ENCODE measurements at regions not wholly inside any gene's neighbourhood (a gene's known extent, or its start where the extent isn't known, plus 50 kb on each side); places are given as distances from the start of the nearest gene placed in this dataset.

DNA sequence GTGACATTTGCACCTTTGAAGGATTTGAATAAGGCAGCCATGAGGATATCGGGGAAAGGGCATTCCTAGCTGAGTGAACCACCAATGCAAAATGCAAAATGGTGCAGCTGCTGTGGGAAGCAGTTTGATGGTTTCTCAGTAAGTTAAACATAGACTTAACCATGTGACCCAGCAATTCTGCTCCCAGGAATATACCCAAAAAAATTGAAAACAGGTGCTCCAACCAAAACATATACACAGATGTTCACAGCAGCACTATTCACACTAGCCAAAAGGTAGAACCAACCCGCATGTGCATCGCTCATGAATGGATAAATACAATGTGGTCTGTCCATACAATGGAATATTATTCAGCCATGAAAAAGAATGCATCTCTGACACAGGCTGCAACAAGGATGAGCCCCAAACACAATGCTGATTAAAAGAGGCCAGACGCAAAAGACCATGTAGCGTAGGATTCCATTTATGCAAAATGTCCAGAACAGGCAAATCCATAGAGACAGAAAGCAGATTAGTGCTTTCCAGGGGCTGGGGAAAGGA is 215.0 kb upstream of the MYL2 start:
- H3K27me3 Mint-ChIP-seq (ENCODE audit: insufficient read depth), result peaks cover 15% of the 10 kb centered on the region
- no peak overlapping the region for H3K4me3 Mint-ChIP-seq
- no peaks in the 10 kb centered on the region; the same call in 1 of the 2 replicates for H3K9me3 Mint-ChIP-seq
- DNase-seq, result no peak
- H3K4me1 Mint-ChIP-seq (ENCODE audit: low read depth), result no peaks in the 10 kb centered on the region
- H3K36me3 Mint-ChIP-seq (ENCODE audit: low read depth), result no peaks in the 10 kb centered on the region
- no peak overlapping the region for H3K27ac Mint-ChIP-seq
- TF ChIP-seq, protein P1, sequence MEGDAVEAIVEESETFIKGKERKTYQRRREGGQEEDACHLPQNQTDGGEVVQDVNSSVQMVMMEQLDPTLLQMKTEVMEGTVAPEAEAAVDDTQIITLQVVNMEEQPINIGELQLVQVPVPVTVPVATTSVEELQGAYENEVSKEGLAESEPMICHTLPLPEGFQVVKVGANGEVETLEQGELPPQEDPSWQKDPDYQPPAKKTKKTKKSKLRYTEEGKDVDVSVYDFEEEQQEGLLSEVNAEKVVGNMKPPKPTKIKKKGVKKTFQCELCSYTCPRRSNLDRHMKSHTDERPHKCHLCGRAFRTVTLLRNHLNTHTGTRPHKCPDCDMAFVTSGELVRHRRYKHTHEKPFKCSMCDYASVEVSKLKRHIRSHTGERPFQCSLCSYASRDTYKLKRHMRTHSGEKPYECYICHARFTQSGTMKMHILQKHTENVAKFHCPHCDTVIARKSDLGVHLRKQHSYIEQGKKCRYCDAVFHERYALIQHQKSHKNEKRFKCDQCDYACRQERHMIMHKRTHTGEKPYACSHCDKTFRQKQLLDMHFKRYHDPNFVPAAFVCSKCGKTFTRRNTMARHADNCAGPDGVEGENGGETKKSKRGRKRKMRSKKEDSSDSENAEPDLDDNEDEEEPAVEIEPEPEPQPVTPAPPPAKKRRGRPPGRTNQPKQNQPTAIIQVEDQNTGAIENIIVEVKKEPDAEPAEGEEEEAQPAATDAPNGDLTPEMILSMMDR (IDR thresholded peaks at IDR 0.05), result no peak

DNA sequence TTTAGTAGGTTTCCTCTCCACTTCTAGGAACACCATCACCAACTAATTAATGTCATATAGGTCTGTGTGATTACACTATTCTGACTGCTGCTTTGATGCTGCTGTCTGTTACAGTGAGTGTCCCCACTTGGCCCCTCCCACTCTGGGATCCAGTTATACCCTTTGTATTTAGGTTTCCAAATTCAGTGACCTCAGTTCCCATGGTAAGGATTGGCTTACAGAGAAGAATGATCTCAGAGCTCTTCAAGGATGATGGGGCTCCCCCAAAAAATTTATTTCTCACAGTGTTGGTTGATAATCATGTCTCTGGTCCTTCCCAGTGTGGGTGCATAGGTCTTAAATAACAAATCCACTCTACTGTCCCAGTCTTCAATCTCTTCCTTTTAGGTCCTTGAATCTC is 210.0 kb upstream of the MYL2 start:
- Mint-ChIP-seq H3K9me3 (no peaks in the 10 kb centered on the region; the same call in 1 of the 2 replicates), H3K36me3 (ENCODE audit: low read depth) (no peaks in the 10 kb centered on the region), H3K4me3 (no peak overlapping the region), H3K27ac (no peak overlapping the region), H3K4me1 (ENCODE audit: low read depth) (no peaks in the 10 kb centered on the region), H3K27me3 (ENCODE audit: insufficient read depth) (peaks cover 5% of the 10 kb centered on the region)
- TF ChIP-seq, protein P1 (IDR thresholded peaks at IDR 0.05), result no peak
- no peak for DNase-seq

DNA sequence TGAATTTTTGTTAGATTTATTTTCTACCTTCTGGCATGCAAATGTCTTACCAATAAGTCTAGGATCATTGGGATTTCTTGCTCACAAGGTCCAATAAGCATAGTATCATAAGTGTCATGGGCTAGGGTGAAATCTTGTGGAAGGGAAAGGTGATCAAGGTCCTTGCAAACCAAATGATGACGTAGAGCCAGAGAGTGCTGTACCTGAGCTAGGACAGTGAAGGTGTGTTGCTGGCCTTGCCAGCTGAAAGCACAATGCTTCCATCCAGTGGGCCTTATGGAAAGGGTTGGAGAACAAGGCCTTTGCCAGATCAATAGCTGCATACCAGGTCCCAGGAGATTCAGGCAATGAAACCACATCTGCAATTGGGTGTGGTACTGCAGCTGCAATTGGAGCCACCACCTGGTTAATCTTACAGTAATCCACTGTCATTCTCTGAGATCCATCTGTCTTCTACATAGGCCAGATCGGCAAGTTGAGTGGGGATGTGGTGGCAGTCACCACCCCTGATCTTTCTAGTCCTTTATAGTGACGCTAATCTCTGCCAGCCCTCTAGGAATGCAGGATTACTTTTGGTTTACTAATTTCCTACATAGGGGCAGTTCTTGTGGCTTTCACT is 208.9 kb upstream of the MYL2 start:
- H3K27ac Mint-ChIP-seq, result no peak overlapping the region
- H3K36me3 Mint-ChIP-seq (ENCODE audit: low read depth), result no peaks in the 10 kb centered on the region
- no peak for DNase-seq
- H3K9me3 Mint-ChIP-seq, result no peaks in the 10 kb centered on the region; the same call in 1 of the 2 replicates
- no peaks in the 10 kb centered on the region for H3K4me1 Mint-ChIP-seq (ENCODE audit: low read depth)
- TF ChIP-seq, protein P1 (IDR thresholded peaks at IDR 0.05), result no peak
- no peak overlapping the region for H3K4me3 Mint-ChIP-seq
- peaks cover 8% of the 10 kb centered on the region for H3K27me3 Mint-ChIP-seq (ENCODE audit: insufficient read depth)

DNA sequence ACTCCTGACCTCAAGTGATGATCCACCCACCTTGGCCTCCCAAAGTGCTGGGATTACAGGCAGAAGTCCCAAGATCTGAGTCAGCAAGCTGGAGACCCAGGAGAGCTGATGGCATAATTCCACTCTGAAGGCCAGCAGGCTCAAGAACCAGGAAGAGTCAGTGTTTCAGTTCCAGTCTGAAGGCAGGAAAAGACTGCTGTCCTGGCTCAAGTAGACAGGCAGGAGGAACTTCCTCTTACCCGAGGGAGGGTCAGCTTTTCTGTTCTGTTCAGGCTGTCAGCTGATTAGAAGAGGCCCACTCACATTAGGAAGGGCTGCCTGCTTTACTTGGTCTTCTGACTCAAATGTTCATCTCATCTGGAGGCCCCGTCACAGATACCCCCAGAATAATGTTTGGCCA is 206.0 kb upstream of the MYL2 start:
- H3K9me3 Mint-ChIP-seq, result no peaks in the 10 kb centered on the region
- no peak for DNase-seq
- no peaks in the 10 kb centered on the region for H3K36me3 Mint-ChIP-seq (ENCODE audit: low read depth)
- no peak overlapping the region for H3K4me3 Mint-ChIP-seq
- no peaks in the 10 kb centered on the region for H3K4me1 Mint-ChIP-seq (ENCODE audit: low read depth)
- peaks cover 16% of the 10 kb centered on the region for H3K27me3 Mint-ChIP-seq (ENCODE audit: insufficient read depth)
- no peak overlapping the region for H3K27ac Mint-ChIP-seq
- TF ChIP-seq, protein P1 (IDR thresholded peaks at IDR 0.05), result no peak

DNA sequence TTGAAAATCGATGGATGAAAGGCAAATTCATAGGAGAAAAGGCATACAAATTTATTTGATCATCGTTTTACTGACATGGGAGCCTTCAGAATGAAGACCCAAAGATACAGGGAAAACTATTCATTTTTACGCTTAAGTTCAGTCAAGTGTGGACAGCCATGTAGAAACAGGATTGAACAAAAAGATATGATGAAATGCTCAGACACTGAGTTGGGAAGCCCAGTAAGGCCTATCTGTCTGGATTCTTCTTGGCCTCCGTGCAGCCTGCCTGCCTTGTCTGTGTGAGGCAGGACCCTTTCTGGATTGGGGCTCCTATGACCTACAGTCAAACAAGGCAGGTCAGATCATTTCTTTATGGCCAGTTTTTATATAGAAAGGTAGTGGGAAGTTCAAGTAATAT is 203.8 kb upstream of the MYL2 start:
- Mint-ChIP-seq H3K9me3 (no peaks in the 10 kb centered on the region), H3K4me1 (ENCODE audit: low read depth) (no peaks in the 10 kb centered on the region), H3K36me3 (ENCODE audit: low read depth) (no peaks in the 10 kb centered on the region), H3K27me3 (ENCODE audit: insufficient read depth) (peaks cover 18% of the 10 kb centered on the region), H3K4me3 (no peak overlapping the region), H3K27ac (no peak overlapping the region)
- TF ChIP-seq, protein P1 (IDR thresholded peaks at IDR 0.05), result no peak
- DNase-seq, result no peak
